Activated CD8-positive, alpha-beta T cell treated with anti-CD3 and anti-CD28 coated beads for 36 hours (primary cell): ENCODE measurements at regions not wholly inside any gene's neighbourhood (a gene's known extent, or its start where the extent isn't known, plus 50 kb on each side); places are given as distances from the start of the nearest gene placed in this dataset.
"Not testable (repeated sequence)": the region's sequence is repeated elsewhere in the genome, so short reads cannot be mapped to it uniquely, and the experiment has no call there.

Source experiments
- ATAC-seq: fragments of 200-7000 bp; cut with Tn5 transposase; one replicate; pipeline ENCODE4 v1.10.0; 2021; ENCODE audit warnings: mild to moderate bottlenecking, moderate library complexity
- CTCF ChIA-PET: fragments of 350-600 bp; sonication (Branson Sonifier 250); formaldehyde crosslinking; loops from one replicate; lab custom pipeline; 2021; ENCODE audit warnings: antibody characterized with exemption; lab: Charles Lee
- POLR2A ChIA-PET: fragments of 350-600 bp; sonication (Branson Sonifier 250); formaldehyde crosslinking; loops from one replicate; lab custom pipeline; 2021; ENCODE audit warnings: antibody characterized with exemption; lab: Charles Lee
- DNase-seq: peaks from one replicate; pipeline ENCODE4 v3.0.0-alpha.2; 2020
- H3K27ac Mint-ChIP-seq: one replicate; pipeline ENCODE4 v1.8.0; 2021; ENCODE audit warnings: mild to moderate bottlenecking, mixed read lengths
- H3K27me3 Mint-ChIP-seq: one replicate; pipeline ENCODE4 v1.8.0; 2021; ENCODE audit warnings: mixed read lengths
- H3K36me3 Mint-ChIP-seq: one replicate; pipeline ENCODE4 v1.8.0; 2021; ENCODE audit warnings: low read depth, mixed read lengths
- H3K4me1 Mint-ChIP-seq: one replicate; pipeline ENCODE4 v1.8.0; 2021; ENCODE audit warnings: low read depth, mixed read lengths
- H3K4me3 Mint-ChIP-seq: one replicate; pipeline ENCODE4 v1.8.0; 2021; ENCODE audit warnings: mild to moderate bottlenecking, moderate library complexity, mixed read lengths
- H3K9me3 Mint-ChIP-seq: one replicate; pipeline ENCODE4 v1.8.0; 2021; ENCODE audit warnings: mixed read lengths
- CTCF ChIP-seq: fragments of 200-600 bp; IDR thresholded peaks from one replicate; pipeline ENCODE4 v1.8.0; 2022; ENCODE audit warnings: antibody characterized with exemption, mild to moderate bottlenecking
- intact Hi-C: fragments of 100-400 bp; cut with micrococcal nuclease; formaldehyde crosslinking; loops from one replicate; pipeline ENCODE4 v1.10.0; 2022

- ChIA-PET POLR2A (no interaction called here), CTCF (no interaction called here)
- no peak for TF ChIP-seq CTCF
- Mint-ChIP-seq H3K36me3 (no peaks in the 10 kb centered on the region), H3K27me3 (no peaks in the 10 kb centered on the region), H3K4me3 (no peak overlapping the region), H3K9me3 (no peaks in the 10 kb centered on the region), H3K4me1 (no peaks in the 10 kb centered on the region), H3K27ac (no peak overlapping the region)
- intact Hi-C loops, result no loop called here
- ATAC-seq (no peak), DNase-seq (no peak)
Observed at GRCh38 chrX:94831364-94831763, 1157.4 kb downstream of the FAM133A start.

- ChIA-PET POLR2A (no interaction called here), CTCF (no interaction called here)
- no peak for TF ChIP-seq CTCF
- no peak overlapping the region for H3K4me3 Mint-ChIP-seq
- no peaks in the 10 kb centered on the region for H3K27me3 Mint-ChIP-seq
- no peaks in the 10 kb centered on the region for H3K36me3 Mint-ChIP-seq
- no peak overlapping the region for H3K27ac Mint-ChIP-seq
- ATAC-seq, result no peak
- no peaks in the 10 kb centered on the region for H3K9me3 Mint-ChIP-seq
- intact Hi-C loops, result no loop called here
- H3K4me1 Mint-ChIP-seq, result no peaks in the 10 kb centered on the region
- DNase-seq, result no peak
Observed at GRCh38 chrX:94834226-94834625, 1160.2 kb downstream of the FAM133A start.

- CTCF ChIA-PET, result no interaction called here
- no peak for DNase-seq
- no peaks in the 10 kb centered on the region for H3K27me3 Mint-ChIP-seq
- intact Hi-C loops, result no loop called here
- H3K27ac Mint-ChIP-seq, result no peak overlapping the region
- H3K36me3 Mint-ChIP-seq, result no peaks in the 10 kb centered on the region
- H3K4me3 Mint-ChIP-seq, result no peak overlapping the region
- TF ChIP-seq CTCF, result no peak
- no peaks in the 10 kb centered on the region for H3K9me3 Mint-ChIP-seq
- no peaks in the 10 kb centered on the region for H3K4me1 Mint-ChIP-seq
- ATAC-seq, result no peak
- POLR2A ChIA-PET, result no interaction called here
Observed at GRCh38 chrX:94850811-94851210, 1176.8 kb downstream of the FAM133A start.

- CTCF ChIA-PET, result no interaction called here
- no peaks in the 10 kb centered on the region for H3K4me1 Mint-ChIP-seq
- no peaks in the 10 kb centered on the region for H3K27me3 Mint-ChIP-seq
- TF ChIP-seq CTCF, result no peak
- POLR2A ChIA-PET, result no interaction called here
- H3K36me3 Mint-ChIP-seq, result no peaks in the 10 kb centered on the region
- no peaks in the 10 kb centered on the region for H3K9me3 Mint-ChIP-seq
- intact Hi-C loops, result no loop called here
- no peak overlapping the region for H3K4me3 Mint-ChIP-seq
- H3K27ac Mint-ChIP-seq, result no peak overlapping the region
- DNase-seq, result no peak
- ATAC-seq, result no peak
Observed at GRCh38 chrX:94854251-94854650, 1180.2 kb downstream of the FAM133A start.

GRCh38 chrX:94862470-94862869 is 1188.5 kb downstream of the FAM133A start:
- H3K4me3 Mint-ChIP-seq, H3K27me3 Mint-ChIP-seq, CTCF ChIA-PET, intact Hi-C loops, ATAC-seq, H3K4me1 Mint-ChIP-seq, H3K9me3 Mint-ChIP-seq, H3K27ac Mint-ChIP-seq, POLR2A ChIA-PET, H3K36me3 Mint-ChIP-seq, DNase-seq: not testable (repeated sequence)

- intact Hi-C loops, result no loop called here
- ATAC-seq (no peak), DNase-seq (no peak)
- Mint-ChIP-seq H3K36me3 (no peaks in the 10 kb centered on the region), H3K9me3 (no peaks in the 10 kb centered on the region), H3K4me1 (no peaks in the 10 kb centered on the region), H3K4me3 (no peak overlapping the region), H3K27me3 (no peaks in the 10 kb centered on the region), H3K27ac (no peak overlapping the region)
- CTCF ChIA-PET, result no interaction called here
- no peak for TF ChIP-seq CTCF
- POLR2A ChIA-PET, result no interaction called here
Observed at GRCh38 chrX:94871640-94872039, 1197.6 kb downstream of the FAM133A start.
